Endodermal cell (in vitro differentiated cells): ENCODE measurements at regions not wholly inside any gene's neighbourhood (a gene's known extent, or its start where the extent isn't known, plus 50 kb on each side); places are given as distances from the start of the nearest gene placed in this dataset.

Source experiments
- DNase-seq: peaks from one replicate; pipeline ENCODE4 v3.0.0-alpha.2; 2017
- H3K27ac ChIP-seq: 2 replicates; pipeline ENCODE4 v1.5.1; 2013; ENCODE audit warnings: mild to moderate bottlenecking, low read depth, low read length, moderate library complexity
- H3K27me3 ChIP-seq: 2 replicates; pipeline ENCODE4 v1.6.1; 2013; ENCODE audit warnings: mild to moderate bottlenecking, low read length, moderate library complexity; ENCODE audit not compliant: insufficient read depth, control insufficient read depth, poor library complexity, severe bottlenecking
- H3K36me3 ChIP-seq: 2 replicates; pipeline ENCODE4 v1.7.0; 2013; ENCODE audit warnings: mild to moderate bottlenecking, low read length, moderate library complexity; ENCODE audit not compliant: control insufficient read depth, insufficient read depth
- H3K4me1 ChIP-seq: one replicate; pipeline ENCODE4 v1.7.0; 2013; ENCODE audit warnings: low read length; ENCODE audit not compliant: control insufficient read depth, insufficient read depth
- H3K4me3 ChIP-seq: 2 replicates; pipeline ENCODE4 v1.5.1; 2013; ENCODE audit warnings: mild to moderate bottlenecking, low read length, moderate library complexity
- H3K9ac ChIP-seq: 2 replicates; pipeline ENCODE4 v1.6.1; 2013; ENCODE audit warnings: mild to moderate bottlenecking, low read length, moderate library complexity; ENCODE audit not compliant: poor library complexity, severe bottlenecking; ENCODE audit errors: extremely low read depth
- H3K9me3 ChIP-seq: 2 replicates; pipeline ENCODE4 v1.6.1; 2013; ENCODE audit warnings: mild to moderate bottlenecking, low read length, moderate library complexity; ENCODE audit not compliant: control insufficient read depth
- H3K27ac Mint-ChIP-seq: 2 replicates; pipeline ENCODE4 v1.8.0; 2020; ENCODE audit warnings: mixed read lengths
- H3K27me3 Mint-ChIP-seq: 2 replicates; pipeline ENCODE4 v1.8.0; 2021; ENCODE audit warnings: mild to moderate bottlenecking, mixed read lengths; ENCODE audit not compliant: insufficient read depth
- H3K36me3 Mint-ChIP-seq: 2 replicates; pipeline ENCODE4 v1.8.0; 2020; ENCODE audit warnings: low read depth, mixed read lengths
- H3K4me1 Mint-ChIP-seq: 2 replicates; pipeline ENCODE4 v1.8.0; 2020; ENCODE audit warnings: mixed read lengths
- H3K4me3 Mint-ChIP-seq: 2 replicates; pipeline ENCODE4 v1.8.0; 2020; ENCODE audit warnings: mild to moderate bottlenecking, moderate library complexity, mixed read lengths
- H3K9me3 Mint-ChIP-seq: 2 replicates; pipeline ENCODE4 v1.8.0; 2020; ENCODE audit warnings: mild to moderate bottlenecking, mixed read lengths
- CTCF ChIP-seq: fragments of 200-600 bp; sonication (generic); conservative IDR thresholded peaks from 2 replicates; pipeline ENCODE4 v1.5.0; 2021; ENCODE audit warnings: antibody characterized with exemption, mild to moderate bottlenecking
- WGBS, 2 experiments: methylation state at CpG; one replicate each; pipeline versions ENCODE4 v1.1.5 to v1.1.7; 2013; ENCODE audit warnings: missing lambda C conversion rate in 2 of 2, mixed read lengths in 1 of 2; ENCODE audit not compliant: insufficient coverage in 1 of 2, insufficient read length in 1 of 2; 5-methylcytosine and 5-hydroxymethylcytosine counted together

- TF ChIP-seq CTCF, result no peak
Measured at GRCh38 chr5:102581011-102581410, 82.2 kb upstream of the SLCO6A1 start.

GRCh38 chr5:102582696-102583095 is 83.9 kb upstream of the SLCO6A1 start:
- Histone ChIP-seq H3K4me1 (no peaks in the 10 kb centered on the region), H3K4me3 (no peak overlapping the region), H3K9me3 (no peaks in the 10 kb centered on the region), H3K36me3 (no peaks in the 10 kb centered on the region), H3K9ac (no peak overlapping the region), H3K27ac (no peak overlapping the region), H3K27me3 (no peaks in the 10 kb centered on the region)
- Mint-ChIP-seq H3K36me3 (no peaks in the 10 kb centered on the region), H3K27me3 (no peaks in the 10 kb centered on the region), H3K4me3 (no peak overlapping the region), H3K4me1 (peaks cover 9% of the 10 kb centered on the region), H3K9me3 (no peaks in the 10 kb centered on the region), H3K27ac (no peak overlapping the region)
- DNase-seq, result no peak
- WGBS, 2 experiments, result 79 to 83% methylated on average over 2 to 3 of the region's 3 CpGs
- no peak for TF ChIP-seq CTCF

More at GRCh38 chr5:102581011-102581410, 82.2 kb upstream of the SLCO6A1 start:
- Histone ChIP-seq H3K4me1 (no peaks in the 10 kb centered on the region), H3K9ac (no peak overlapping the region), H3K9me3 (no peaks in the 10 kb centered on the region), H3K27ac (no peak overlapping the region), H3K36me3 (no peaks in the 10 kb centered on the region), H3K4me3 (no peak overlapping the region), H3K27me3 (no peaks in the 10 kb centered on the region)
- Mint-ChIP-seq H3K4me3 (no peak overlapping the region), H3K9me3 (no peaks in the 10 kb centered on the region), H3K4me1 (peaks cover 9% of the 10 kb centered on the region), H3K36me3 (no peaks in the 10 kb centered on the region), H3K27me3 (no peaks in the 10 kb centered on the region), H3K27ac (no peak overlapping the region)
- no peak for DNase-seq

- peak; percentile 75 for TF ChIP-seq CTCF
Measured at GRCh38 chr5:102583276-102584124, 84.7 kb upstream of the SLCO6A1 start.

More at GRCh38 chr5:102583276-102584124, 84.7 kb upstream of the SLCO6A1 start:
- Histone ChIP-seq H3K4me3 (no peak overlapping the region), H3K4me1 (no peaks in the 10 kb centered on the region), H3K9me3 (no peaks in the 10 kb centered on the region), H3K36me3 (no peaks in the 10 kb centered on the region), H3K27me3 (no peaks in the 10 kb centered on the region), H3K9ac (no peak overlapping the region), H3K27ac (no peak overlapping the region)
- no peak overlapping the region for H3K4me3 Mint-ChIP-seq
- no peaks in the 10 kb centered on the region for H3K36me3 Mint-ChIP-seq
- no peak overlapping the region for H3K27ac Mint-ChIP-seq
- no peak for DNase-seq
- WGBS, 2 experiments, result 75% methylated on average over 3 of the region's 5 CpGs; no CpG with 5 or more reads in 1 of the 2 experiments
- H3K9me3 Mint-ChIP-seq, result no peaks in the 10 kb centered on the region
- H3K4me1 Mint-ChIP-seq, result peaks cover 9% of the 10 kb centered on the region
- H3K27me3 Mint-ChIP-seq, result no peaks in the 10 kb centered on the region
